ENCODE measurements at regions not wholly inside any gene's neighbourhood (a gene's known extent, or its start where the extent isn't known, plus 50 kb on each side); places are given as distances from the start of the nearest gene placed in this dataset.

GRCh38 chr11:29306527-29306926 lies 710.3 kb downstream of the KCNA4 start:
- Histone ChIP-seq H4K20me1 (no peaks in the 10 kb centered on the region), H3K9me3 (no peaks in the 10 kb centered on the region), H3K4me1 (no peaks in the 10 kb centered on the region; the same call in 1 of the 2 replicates), H3K36me3 (no peaks in the 10 kb centered on the region), H3K9ac (no peak overlapping the region), H3K4me3 (no peak overlapping the region), H3K4me2 (no peak overlapping the region), H3K27ac (no peak overlapping the region), H3K27me3 (no peaks in the 10 kb centered on the region)
- TF ChIP-seq Cebpa-rat (IDR thresholded peaks at IDR 0.05): no peak

DNA sequence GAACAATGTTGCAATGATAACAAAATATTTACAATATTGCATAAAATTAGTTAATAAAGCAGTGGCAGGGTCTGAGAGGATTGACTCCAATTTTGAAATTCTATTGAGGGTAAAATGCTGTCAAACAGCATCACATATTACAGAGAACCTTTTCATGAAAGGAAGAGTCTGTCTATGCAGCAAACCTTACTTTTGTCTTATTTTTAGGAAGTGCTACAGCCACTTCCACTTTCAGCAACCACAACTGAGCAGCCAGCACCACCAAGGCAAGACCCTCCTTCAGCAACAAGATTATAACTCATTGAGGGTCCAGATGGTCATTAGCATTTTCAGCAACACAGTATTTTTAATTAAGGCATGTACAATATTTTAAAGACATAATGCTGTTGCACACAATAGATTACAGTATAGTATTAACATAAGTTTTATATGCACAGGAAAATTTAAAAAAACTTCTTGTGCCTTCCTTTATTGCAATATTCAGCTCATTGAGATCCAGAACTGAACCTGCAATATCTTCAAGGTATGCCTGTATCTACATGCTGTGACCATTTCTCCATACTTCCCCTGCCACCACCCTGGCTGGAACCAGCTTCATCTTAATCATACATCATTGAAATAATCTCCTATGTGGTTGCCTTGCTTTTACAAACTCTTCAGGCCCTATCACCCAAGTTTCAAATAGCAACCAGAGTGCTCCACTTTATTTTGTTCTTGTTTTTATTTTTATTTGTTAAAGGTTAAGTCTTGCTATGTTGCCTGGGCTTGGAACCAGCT lies 711.2 kb downstream of the KCNA4 start:
- Histone ChIP-seq H3K4me1 (no peaks in the 10 kb centered on the region; the same call in 1 of the 2 replicates), H3K27ac (no peak overlapping the region), H3K27me3 (no peaks in the 10 kb centered on the region), H3K4me3 (no peak overlapping the region), H4K20me1 (no peaks in the 10 kb centered on the region), H3K9ac (no peak overlapping the region), H3K4me2 (no peak overlapping the region), H3K9me3 (no peaks in the 10 kb centered on the region), H3K36me3 (no peaks in the 10 kb centered on the region)
- no peak for TF ChIP-seq Cebpa-rat (IDR thresholded peaks at IDR 0.05)

GRCh38 chr11:29300420-29300819 lies 716.4 kb downstream of the KCNA4 start:
- Histone ChIP-seq H3K4me1 (no peaks in the 10 kb centered on the region; the same call in 1 of the 2 replicates), H3K27ac (no peak overlapping the region), H3K36me3 (no peaks in the 10 kb centered on the region), H3K9ac (no peak overlapping the region), H3K4me2 (no peak overlapping the region), H4K20me1 (no peaks in the 10 kb centered on the region), H3K9me3 (no peaks in the 10 kb centered on the region), H3K4me3 (no peak overlapping the region), H3K27me3 (no peaks in the 10 kb centered on the region)
- no peak for TF ChIP-seq Cebpa-rat (IDR thresholded peaks at IDR 0.05)

GRCh38 chr11:29296680-29297079 lies 720.1 kb downstream of the KCNA4 start:
- H3K27ac ChIP-seq: no peak overlapping the region
- no peak overlapping the region for H3K4me2 ChIP-seq
- no peak overlapping the region for H3K9ac ChIP-seq
- H3K27me3 ChIP-seq: no peaks in the 10 kb centered on the region
- H4K20me1 ChIP-seq: no peaks in the 10 kb centered on the region
- no peaks in the 10 kb centered on the region for H3K36me3 ChIP-seq
- no peak for TF ChIP-seq Cebpa-rat (IDR thresholded peaks at IDR 0.05)
- H3K4me3 ChIP-seq: no peak overlapping the region
- H3K9me3 ChIP-seq: no peaks in the 10 kb centered on the region
- peaks cover 9% of the 10 kb centered on the region; the same call in 1 of the 2 replicates for H3K4me1 ChIP-seq

DNA sequence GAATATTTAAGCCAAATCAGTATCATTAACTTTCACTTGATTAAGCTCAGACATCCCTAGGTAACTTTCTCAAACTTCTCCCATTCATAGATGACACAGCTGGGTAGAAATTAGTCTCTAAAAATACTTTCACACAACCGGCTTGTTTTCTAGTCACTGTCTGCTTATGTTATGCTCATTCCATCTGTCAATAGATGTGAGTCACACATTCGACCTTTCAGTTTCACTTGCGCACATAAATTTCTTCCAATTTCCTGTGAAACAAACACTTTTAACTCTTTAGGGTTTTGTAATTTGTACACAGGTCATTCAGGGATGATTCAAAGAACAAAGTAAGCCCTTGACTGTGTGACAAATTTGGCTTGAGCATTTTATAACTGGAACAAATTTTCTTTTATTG lies 723.0 kb downstream of the KCNA4 start:
- Histone ChIP-seq H3K36me3 (no peaks in the 10 kb centered on the region), H3K9ac (no peak overlapping the region), H3K9me3 (no peaks in the 10 kb centered on the region), H3K4me1 (peaks cover 9% of the 10 kb centered on the region; the same call in 1 of the 2 replicates), H3K27me3 (no peaks in the 10 kb centered on the region), H3K27ac (no peak overlapping the region), H3K4me2 (peak overlapping the region; percentile 28), H3K4me3 (no peak overlapping the region), H4K20me1 (no peaks in the 10 kb centered on the region)
- no peak for TF ChIP-seq Cebpa-rat (IDR thresholded peaks at IDR 0.05)

GRCh38 chr11:29282088-29282487 lies 734.7 kb downstream of the KCNA4 start:
- H3K9me3 ChIP-seq: no peaks in the 10 kb centered on the region
- no peaks in the 10 kb centered on the region for H4K20me1 ChIP-seq
- H3K27ac ChIP-seq: no peak overlapping the region
- no peaks in the 10 kb centered on the region for H3K27me3 ChIP-seq
- H3K4me1 ChIP-seq: no peaks in the 10 kb centered on the region
- no peak overlapping the region for H3K4me2 ChIP-seq
- no peak for TF ChIP-seq Cebpa-rat (IDR thresholded peaks at IDR 0.05)
- H3K9ac ChIP-seq: no peak overlapping the region
- no peaks in the 10 kb centered on the region for H3K36me3 ChIP-seq
- H3K4me3 ChIP-seq: no peak overlapping the region

DNA sequence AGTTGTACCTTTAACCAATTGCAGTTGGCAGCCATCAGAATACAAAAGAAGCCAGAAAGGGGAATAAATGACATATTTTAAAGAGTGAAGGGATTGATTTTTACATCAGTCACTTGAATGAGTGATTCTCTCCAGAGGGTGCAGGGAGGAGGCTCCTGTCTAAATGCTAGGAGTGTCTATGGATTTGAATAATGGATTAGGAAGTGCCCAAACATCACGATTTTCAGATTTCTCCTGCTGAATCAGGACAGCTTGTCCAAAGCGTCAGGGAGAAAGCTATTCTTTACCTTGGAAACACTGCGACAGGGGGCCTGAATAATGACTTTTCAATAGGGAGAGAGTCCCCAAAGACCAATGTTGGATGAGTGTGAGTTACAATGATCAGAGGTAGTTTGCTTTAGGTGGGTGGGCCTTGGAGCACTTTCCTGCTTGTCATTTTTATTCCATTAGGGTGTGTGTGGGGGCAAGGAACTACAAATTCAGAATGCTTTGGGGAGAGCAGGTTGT lies 735.5 kb downstream of the KCNA4 start:
- no peak overlapping the region for H3K27ac ChIP-seq
- no peak overlapping the region for H3K4me2 ChIP-seq

GRCh38 chr11:29280452-29280851 lies 736.4 kb downstream of the KCNA4 start:
- no peaks in the 10 kb centered on the region for H3K36me3 ChIP-seq
- no peaks in the 10 kb centered on the region for H3K27me3 ChIP-seq
- no peak overlapping the region for H3K4me3 ChIP-seq
- no peak for TF ChIP-seq Cebpa-rat (IDR thresholded peaks at IDR 0.05)
- H3K9me3 ChIP-seq: no peaks in the 10 kb centered on the region
- H3K4me2 ChIP-seq: no peak overlapping the region
- no peak overlapping the region for H3K27ac ChIP-seq
- no peak overlapping the region for H3K9ac ChIP-seq
- H4K20me1 ChIP-seq: no peaks in the 10 kb centered on the region
- H3K4me1 ChIP-seq: no peaks in the 10 kb centered on the region

More for the DNA sequence above, 735.5 kb downstream of the KCNA4 start:
- Histone ChIP-seq H3K9ac (no peak overlapping the region), H3K4me1 (no peaks in the 10 kb centered on the region), H3K27me3 (no peaks in the 10 kb centered on the region), H3K36me3 (no peaks in the 10 kb centered on the region), H3K4me3 (no peak overlapping the region), H3K9me3 (no peaks in the 10 kb centered on the region), H4K20me1 (no peaks in the 10 kb centered on the region)
- TF ChIP-seq Cebpa-rat (IDR thresholded peaks at IDR 0.05): no peak

DNA sequence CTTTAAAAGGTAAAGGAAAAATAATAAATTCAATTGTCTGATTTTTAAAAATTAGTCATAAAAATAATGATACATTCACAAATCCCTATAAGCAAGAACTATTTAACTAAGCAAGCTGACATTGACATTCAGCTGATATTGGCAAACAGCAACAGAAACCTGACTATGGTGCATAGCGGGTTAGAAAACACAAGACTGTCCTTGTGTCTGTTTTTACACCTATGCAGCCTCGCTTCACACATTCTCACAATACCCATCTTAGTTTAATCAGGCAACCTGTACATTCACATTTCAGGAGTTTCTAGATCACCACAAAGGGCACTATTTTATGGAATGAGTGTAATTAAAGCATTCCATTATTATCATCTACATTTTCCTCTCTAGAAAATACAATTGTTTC lies 737.1 kb downstream of the KCNA4 start:
- H3K9me3 ChIP-seq: no peaks in the 10 kb centered on the region
- H3K4me1 ChIP-seq: no peaks in the 10 kb centered on the region
- no peaks in the 10 kb centered on the region for H3K36me3 ChIP-seq
- H3K27ac ChIP-seq: no peak overlapping the region
- no peak overlapping the region for H3K4me3 ChIP-seq
- no peaks in the 10 kb centered on the region for H3K27me3 ChIP-seq
- H3K9ac ChIP-seq: no peak overlapping the region
- TF ChIP-seq Cebpa-rat (IDR thresholded peaks at IDR 0.05): no peak
- no peak overlapping the region for H3K4me2 ChIP-seq
- no peaks in the 10 kb centered on the region for H4K20me1 ChIP-seq

GRCh38 chr11:29272019-29272654 lies 744.7 kb downstream of the KCNA4 start:
- Histone ChIP-seq H3K4me2 (no peak overlapping the region), H3K4me3 (no peak overlapping the region), H3K36me3 (no peaks in the 10 kb centered on the region), H3K27me3 (no peaks in the 10 kb centered on the region), H3K9me3 (no peaks in the 10 kb centered on the region), H4K20me1 (no peaks in the 10 kb centered on the region), H3K4me1 (no peaks in the 10 kb centered on the region), H3K9ac (no peak overlapping the region), H3K27ac (no peak overlapping the region)
- TF ChIP-seq Cebpa-rat (IDR thresholded peaks at IDR 0.05): no peak
